MM.1S (cell line): ENCODE measurements at regions not wholly inside any gene's neighbourhood (a gene's known extent, or its start where the extent isn't known, plus 50 kb on each side); places are given as distances from the start of the nearest gene placed in this dataset.

ENCODE experiments used
- EZH2 ChIP-seq: fragments of 300-600 bp; sonication (generic); optimal IDR thresholded peaks from 2 replicates; pipeline ENCODE3; 2017; ENCODE audit warnings: low read depth, mild to moderate bottlenecking, antibody characterized with exemption, low read length, mixed read lengths
- TF ChIP-seq, protein P1 (sequence below): fragments of 300-600 bp; sonication (generic); IDR thresholded peaks from 2 replicates; pipeline ENCODE4 v1.5.1; 2016; ENCODE audit warnings: antibody characterized with exemption, low read length, mixed read lengths

DNA sequence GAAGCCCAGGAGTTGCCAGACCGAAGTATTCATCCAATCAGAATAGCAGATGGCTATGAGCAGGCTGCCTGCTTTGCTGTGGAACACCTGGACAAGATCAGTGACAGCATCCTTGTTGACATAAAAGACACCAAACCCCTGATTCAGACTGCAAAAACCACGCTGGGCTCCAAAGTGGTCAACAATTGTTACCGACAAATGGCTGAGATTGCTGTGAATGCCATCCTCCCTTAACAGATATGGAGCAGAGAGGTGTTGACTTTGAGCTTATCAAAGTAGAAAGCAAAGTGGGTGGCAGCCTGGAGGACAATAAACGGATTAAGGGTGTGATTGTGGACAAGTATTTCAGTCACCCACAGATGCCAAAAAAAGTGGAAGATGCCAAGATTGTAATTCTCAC lies 250.3 kb upstream of the OBI1 start:
- TF ChIP-seq, protein P1, sequence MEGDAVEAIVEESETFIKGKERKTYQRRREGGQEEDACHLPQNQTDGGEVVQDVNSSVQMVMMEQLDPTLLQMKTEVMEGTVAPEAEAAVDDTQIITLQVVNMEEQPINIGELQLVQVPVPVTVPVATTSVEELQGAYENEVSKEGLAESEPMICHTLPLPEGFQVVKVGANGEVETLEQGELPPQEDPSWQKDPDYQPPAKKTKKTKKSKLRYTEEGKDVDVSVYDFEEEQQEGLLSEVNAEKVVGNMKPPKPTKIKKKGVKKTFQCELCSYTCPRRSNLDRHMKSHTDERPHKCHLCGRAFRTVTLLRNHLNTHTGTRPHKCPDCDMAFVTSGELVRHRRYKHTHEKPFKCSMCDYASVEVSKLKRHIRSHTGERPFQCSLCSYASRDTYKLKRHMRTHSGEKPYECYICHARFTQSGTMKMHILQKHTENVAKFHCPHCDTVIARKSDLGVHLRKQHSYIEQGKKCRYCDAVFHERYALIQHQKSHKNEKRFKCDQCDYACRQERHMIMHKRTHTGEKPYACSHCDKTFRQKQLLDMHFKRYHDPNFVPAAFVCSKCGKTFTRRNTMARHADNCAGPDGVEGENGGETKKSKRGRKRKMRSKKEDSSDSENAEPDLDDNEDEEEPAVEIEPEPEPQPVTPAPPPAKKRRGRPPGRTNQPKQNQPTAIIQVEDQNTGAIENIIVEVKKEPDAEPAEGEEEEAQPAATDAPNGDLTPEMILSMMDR = no peak
- TF ChIP-seq EZH2 = no peak
